SU-DHL-6 (cell line): ENCODE measurements at regions not wholly inside any gene's neighbourhood (a gene's known extent, or its start where the extent isn't known, plus 50 kb on each side); places are given as distances from the start of the nearest gene placed in this dataset.

ENCODE experiments used
- H2AFZ ChIP-seq: fragments of 200-600 bp; sonication (generic); 2 replicates; pipeline ENCODE4 v1.6.1; 2014; ENCODE audit warnings: low read depth, mild to moderate bottlenecking, moderate library complexity, mixed read lengths, antibody characterized with exemption, low read length; ENCODE audit not compliant: severe bottlenecking
- H3F3A ChIP-seq: fragments of 200-600 bp; shearing (Covaris generic); 2 replicates; pipeline ENCODE4 v1.6.0; 2016; ENCODE audit warnings: antibody characterized with exemption, mild to moderate bottlenecking; ENCODE audit not compliant: insufficient read depth
- H3K27ac ChIP-seq: fragments of 200-600 bp; sonication (generic); 2 replicates; pipeline ENCODE4 v1.5.1; 2016; ENCODE audit warnings: low read depth, mild to moderate bottlenecking, low read length, moderate library complexity, mixed read lengths
- H3K27me3 ChIP-seq: fragments of 200-600 bp; sonication (generic), shearing (Covaris generic); 2 replicates; pipeline ENCODE4 v1.6.0; 2014; ENCODE audit warnings: mild to moderate bottlenecking, low read length
- H3K36me3 ChIP-seq: fragments of 200-600 bp; sonication (generic); 2 replicates; pipeline ENCODE4 v1.6.1; 2014; ENCODE audit warnings: mild to moderate bottlenecking, low read length, mixed read lengths
- H3K4me2 ChIP-seq: fragments of 300-600, 200-600 bp; shearing (Covaris generic), sonication (generic); 2 replicates; pipeline ENCODE4 v1.6.0; 2014; ENCODE audit warnings: low read length, low read depth, mild to moderate bottlenecking; ENCODE audit not compliant: poor library complexity, severe bottlenecking
- H3K4me3 ChIP-seq: fragments of 200-600 bp; sonication (generic); 2 replicates; pipeline ENCODE4 v1.5.1; 2014; ENCODE audit warnings: antibody characterized with exemption, low read length, mild to moderate bottlenecking, mixed read lengths; ENCODE audit not compliant: insufficient read depth, poor library complexity, severe bottlenecking
- H3K79me2 ChIP-seq: fragments of 200-600 bp; sonication (generic); 2 replicates; pipeline ENCODE4 v1.6.1; 2014; ENCODE audit warnings: mild to moderate bottlenecking, low read length, moderate library complexity; ENCODE audit not compliant: insufficient read depth
- H3K9ac ChIP-seq: fragments of 200-600 bp; sonication (generic); 2 replicates; pipeline ENCODE4 v1.7.0; 2014; ENCODE audit warnings: mild to moderate bottlenecking, low read length
- H3K9me2 ChIP-seq: fragments of 200-600 bp; sonication (generic); replicated peaks from 2 replicates; pipeline ENCODE4 v1.6.1; 2014; ENCODE audit warnings: low read length; ENCODE audit not compliant: insufficient read depth
- H3K9me3 ChIP-seq: fragments of 200-600 bp; sonication (generic); 2 replicates; pipeline ENCODE4 v1.6.1; 2014; ENCODE audit warnings: low read length, mixed read lengths; ENCODE audit not compliant: insufficient read depth
- H4K20me1 ChIP-seq: fragments of 200-600 bp; sonication (generic); 2 replicates; pipeline ENCODE4 v1.6.1; 2014; ENCODE audit warnings: low read depth, mild to moderate bottlenecking, antibody characterized with exemption, low read length, moderate library complexity, mixed read lengths
- CTCF ChIP-seq: fragments of 200-600 bp; sonication (generic); IDR thresholded peaks from one replicate; pipeline ENCODE4 v1.5.1; 2017; ENCODE audit warnings: antibody characterized with exemption, mild to moderate bottlenecking, low read length, moderate library complexity; ENCODE audit not compliant: insufficient read depth, poor library complexity, severe bottlenecking
- EZH2phosphoT487 ChIP-seq: fragments of 200-600 bp; sonication (generic), shearing (Covaris generic); conservative IDR thresholded peaks from 2 replicates; pipeline ENCODE4 v1.6.1; 2018; ENCODE audit warnings: mild to moderate bottlenecking, antibody characterized with exemption, low read length, moderate library complexity, mixed read lengths

- peaks cover 9% of the 10 kb centered on the region; the same call in 1 of the 2 replicates for H3K9me3 ChIP-seq
- H3K4me3 ChIP-seq: no peak overlapping the region
- no peak for TF ChIP-seq EZH2phosphoT487
- H3F3A ChIP-seq: no peaks in the 10 kb centered on the region
- H3K27ac ChIP-seq: no peak overlapping the region
- H3K27me3 ChIP-seq: no peaks in the 10 kb centered on the region
- H3K79me2 ChIP-seq: no peaks in the 10 kb centered on the region
- H4K20me1 ChIP-seq: no peaks in the 10 kb centered on the region
- H2AFZ ChIP-seq: no peak overlapping the region
- H3K9ac ChIP-seq: no peak overlapping the region
- H3K36me3 ChIP-seq: no peaks in the 10 kb centered on the region
- no peaks in the 10 kb centered on the region for H3K9me2 ChIP-seq
- no peak overlapping the region for H3K4me2 ChIP-seq
Measured at GRCh38 chr12:76198839-76199238, 114.4 kb upstream of the NAP1L1 start.

GRCh38 chr12:76197283-76197682 is 112.8 kb upstream of the NAP1L1 start:
- TF ChIP-seq EZH2phosphoT487 (no peak), CTCF (no peak)
- Histone ChIP-seq H3F3A (no peaks in the 10 kb centered on the region), H3K9me3 (peaks cover 9% of the 10 kb centered on the region; the same call in 1 of the 2 replicates), H3K4me3 (no peak overlapping the region), H3K4me2 (no peak overlapping the region), H3K36me3 (no peaks in the 10 kb centered on the region), H4K20me1 (no peaks in the 10 kb centered on the region), H3K27ac (no peak overlapping the region), H2AFZ (no peak overlapping the region), H3K9me2 (no peaks in the 10 kb centered on the region), H3K9ac (no peak overlapping the region), H3K79me2 (no peaks in the 10 kb centered on the region), H3K27me3 (no peaks in the 10 kb centered on the region)

- H3K4me2 ChIP-seq: no peak overlapping the region
- H3K4me3 ChIP-seq: no peak overlapping the region
- H3K9ac ChIP-seq: no peak overlapping the region
- no peaks in the 10 kb centered on the region for H3K27me3 ChIP-seq
- TF ChIP-seq CTCF: no peak
- no peak for TF ChIP-seq EZH2phosphoT487
- no peaks in the 10 kb centered on the region for H3K9me2 ChIP-seq
- H3K36me3 ChIP-seq: no peaks in the 10 kb centered on the region
- no peak overlapping the region for H3K27ac ChIP-seq
- H3K79me2 ChIP-seq: no peaks in the 10 kb centered on the region
- H2AFZ ChIP-seq: no peak overlapping the region
- H4K20me1 ChIP-seq: no peaks in the 10 kb centered on the region
- H3F3A ChIP-seq: no peaks in the 10 kb centered on the region
- H3K9me3 ChIP-seq: peaks cover 9% of the 10 kb centered on the region; the same call in 1 of the 2 replicates
Measured at GRCh38 chr12:76195920-76196319, 111.4 kb upstream of the NAP1L1 start.

GRCh38 chr12:76194724-76195123 is 110.2 kb upstream of the NAP1L1 start:
- Histone ChIP-seq H3K36me3 (no peaks in the 10 kb centered on the region), H3K9me2 (no peaks in the 10 kb centered on the region), H3K27me3 (no peaks in the 10 kb centered on the region), H4K20me1 (no peaks in the 10 kb centered on the region), H3K79me2 (no peaks in the 10 kb centered on the region), H3F3A (no peaks in the 10 kb centered on the region), H2AFZ (no peak overlapping the region), H3K4me3 (no peak overlapping the region), H3K27ac (no peak overlapping the region), H3K4me2 (no peak overlapping the region), H3K9ac (no peak overlapping the region), H3K9me3 (peaks cover 9% of the 10 kb centered on the region; the same call in 1 of the 2 replicates)
- TF ChIP-seq EZH2phosphoT487 (no peak), CTCF (no peak)
